ENCODE measurements at regions not wholly inside any gene's neighbourhood (a gene's known extent, or its start where the extent isn't known, plus 50 kb on each side); places are given as distances from the start of the nearest gene placed in this dataset.

DNA sequence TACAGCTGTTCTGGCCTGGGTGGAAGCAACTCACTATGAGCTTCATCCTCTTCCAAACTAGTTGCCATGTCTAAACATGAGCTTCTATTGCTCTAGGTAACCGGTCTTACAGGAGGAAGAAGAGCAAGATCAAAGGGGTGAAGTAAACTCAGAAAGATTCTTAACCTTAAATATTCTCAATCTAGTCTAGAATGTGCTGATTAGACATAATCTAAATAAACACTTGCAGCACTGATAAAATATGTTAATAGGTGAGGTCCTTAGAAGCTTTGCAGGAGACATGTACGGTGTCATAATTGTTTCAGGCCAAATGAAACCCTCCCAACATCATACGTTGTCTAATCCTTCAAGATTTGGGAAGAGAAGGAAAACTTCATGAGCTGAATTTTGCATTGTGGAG is 431.6 kb upstream of the FSHR start:
- DNase-seq (ENCODE audit: low read depth, low spot score) = no peak
- H3K4me3 ChIP-seq (ENCODE audit: low read depth in 2 of 2, low read length in 2 of 2) = no peak overlapping the region
- H3K36me3 ChIP-seq (ENCODE audit: control insufficient read depth, insufficient read depth, low read length) = no peaks in the 10 kb centered on the region
- no peaks in the 10 kb centered on the region for H3K4me1 ChIP-seq (ENCODE audit: control insufficient read depth, insufficient read depth, low read length)
- BruUV-seq (replicated peaks) = no TSS peak
- no peak overlapping the region for H3K27ac ChIP-seq (ENCODE audit: low read length)
- TF ChIP-seq, protein P1, sequence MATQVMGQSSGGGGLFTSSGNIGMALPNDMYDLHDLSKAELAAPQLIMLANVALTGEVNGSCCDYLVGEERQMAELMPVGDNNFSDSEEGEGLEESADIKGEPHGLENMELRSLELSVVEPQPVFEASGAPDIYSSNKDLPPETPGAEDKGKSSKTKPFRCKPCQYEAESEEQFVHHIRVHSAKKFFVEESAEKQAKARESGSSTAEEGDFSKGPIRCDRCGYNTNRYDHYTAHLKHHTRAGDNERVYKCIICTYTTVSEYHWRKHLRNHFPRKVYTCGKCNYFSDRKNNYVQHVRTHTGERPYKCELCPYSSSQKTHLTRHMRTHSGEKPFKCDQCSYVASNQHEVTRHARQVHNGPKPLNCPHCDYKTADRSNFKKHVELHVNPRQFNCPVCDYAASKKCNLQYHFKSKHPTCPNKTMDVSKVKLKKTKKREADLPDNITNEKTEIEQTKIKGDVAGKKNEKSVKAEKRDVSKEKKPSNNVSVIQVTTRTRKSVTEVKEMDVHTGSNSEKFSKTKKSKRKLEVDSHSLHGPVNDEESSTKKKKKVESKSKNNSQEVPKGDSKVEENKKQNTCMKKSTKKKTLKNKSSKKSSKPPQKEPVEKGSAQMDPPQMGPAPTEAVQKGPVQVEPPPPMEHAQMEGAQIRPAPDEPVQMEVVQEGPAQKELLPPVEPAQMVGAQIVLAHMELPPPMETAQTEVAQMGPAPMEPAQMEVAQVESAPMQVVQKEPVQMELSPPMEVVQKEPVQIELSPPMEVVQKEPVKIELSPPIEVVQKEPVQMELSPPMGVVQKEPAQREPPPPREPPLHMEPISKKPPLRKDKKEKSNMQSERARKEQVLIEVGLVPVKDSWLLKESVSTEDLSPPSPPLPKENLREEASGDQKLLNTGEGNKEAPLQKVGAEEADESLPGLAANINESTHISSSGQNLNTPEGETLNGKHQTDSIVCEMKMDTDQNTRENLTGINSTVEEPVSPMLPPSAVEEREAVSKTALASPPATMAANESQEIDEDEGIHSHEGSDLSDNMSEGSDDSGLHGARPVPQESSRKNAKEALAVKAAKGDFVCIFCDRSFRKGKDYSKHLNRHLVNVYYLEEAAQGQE (IDR thresholded peaks at IDR 0.05; ENCODE audit: insufficient read depth in 1 of 2, low read depth in 2 of 2, low read length in 1 of 2) = no peak
- TF ChIP-seq POLR2AphosphoS5 (IDR thresholded peaks at IDR 0.05; ENCODE audit: low read depth, low read length) = no peak
- no peak for TF ChIP-seq SIN3A (IDR thresholded peaks at IDR 0.05; ENCODE audit: borderline replicate concordance, insufficient read depth, low read depth, low read length)
- TF ChIP-seq TCF7L2 (IDR thresholded peaks at IDR 0.05; ENCODE audit: low read depth, low read length) = no peak
- TF ChIP-seq, protein P2, sequence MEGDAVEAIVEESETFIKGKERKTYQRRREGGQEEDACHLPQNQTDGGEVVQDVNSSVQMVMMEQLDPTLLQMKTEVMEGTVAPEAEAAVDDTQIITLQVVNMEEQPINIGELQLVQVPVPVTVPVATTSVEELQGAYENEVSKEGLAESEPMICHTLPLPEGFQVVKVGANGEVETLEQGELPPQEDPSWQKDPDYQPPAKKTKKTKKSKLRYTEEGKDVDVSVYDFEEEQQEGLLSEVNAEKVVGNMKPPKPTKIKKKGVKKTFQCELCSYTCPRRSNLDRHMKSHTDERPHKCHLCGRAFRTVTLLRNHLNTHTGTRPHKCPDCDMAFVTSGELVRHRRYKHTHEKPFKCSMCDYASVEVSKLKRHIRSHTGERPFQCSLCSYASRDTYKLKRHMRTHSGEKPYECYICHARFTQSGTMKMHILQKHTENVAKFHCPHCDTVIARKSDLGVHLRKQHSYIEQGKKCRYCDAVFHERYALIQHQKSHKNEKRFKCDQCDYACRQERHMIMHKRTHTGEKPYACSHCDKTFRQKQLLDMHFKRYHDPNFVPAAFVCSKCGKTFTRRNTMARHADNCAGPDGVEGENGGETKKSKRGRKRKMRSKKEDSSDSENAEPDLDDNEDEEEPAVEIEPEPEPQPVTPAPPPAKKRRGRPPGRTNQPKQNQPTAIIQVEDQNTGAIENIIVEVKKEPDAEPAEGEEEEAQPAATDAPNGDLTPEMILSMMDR (IDR thresholded peaks at IDR 0.05) = no peak
- in situ Hi-C loops (cut with HindIII; ENCODE audit: low pct_unique_long_range_greater_than_20kb, low sequenced_read_pairs) (no loop called here), intact Hi-C loops (cut with micrococcal nuclease; ENCODE audit: unreplicated experiment) (no loop called here)
- H3K27me3 ChIP-seq (ENCODE audit: control insufficient read depth, insufficient read depth, low read length) = no peaks in the 10 kb centered on the region
- POLR2A ChIA-PET = no interaction called here
- ATAC-seq = no peak
- CTCF ChIA-PET = no interaction called here
- no peaks in the 10 kb centered on the region for H3K9me3 ChIP-seq (ENCODE audit: control insufficient read depth, insufficient read depth, low read depth, low read length)

DNA sequence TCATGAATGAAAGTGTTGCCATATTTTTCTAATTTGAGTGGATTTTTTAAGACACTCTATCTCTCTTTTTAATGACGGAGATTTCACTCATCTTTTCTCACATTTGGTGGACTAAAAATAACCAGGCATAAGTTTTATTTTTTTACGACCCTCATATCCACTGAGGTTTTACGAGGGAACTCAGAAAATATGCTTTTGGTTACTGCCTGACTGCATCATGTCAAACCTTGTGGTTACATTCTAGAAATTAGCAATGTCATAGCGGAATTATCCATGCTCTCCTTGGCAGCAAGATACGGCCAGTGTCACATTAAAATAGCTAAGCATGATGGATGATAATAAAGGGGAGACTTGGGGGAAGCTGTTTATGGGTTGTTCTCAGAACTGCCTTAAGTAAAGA is 428.6 kb upstream of the FSHR start:
- no peak for ATAC-seq
- no peaks in the 10 kb centered on the region for H3K27me3 ChIP-seq (ENCODE audit: control insufficient read depth, insufficient read depth, low read length)
- TF ChIP-seq POLR2AphosphoS5 (IDR thresholded peaks at IDR 0.05; ENCODE audit: low read depth, low read length) (no peak), TCF7L2 (IDR thresholded peaks at IDR 0.05; ENCODE audit: low read depth, low read length) (no peak), SIN3A (IDR thresholded peaks at IDR 0.05; ENCODE audit: borderline replicate concordance, insufficient read depth, low read depth, low read length) (no peak)
- TF ChIP-seq, protein P1 (IDR thresholded peaks at IDR 0.05; ENCODE audit: insufficient read depth in 1 of 2, low read depth in 2 of 2, low read length in 1 of 2) = no peak
- TF ChIP-seq, protein P2 (IDR thresholded peaks at IDR 0.05) = no peak
- H3K4me1 ChIP-seq (ENCODE audit: control insufficient read depth, insufficient read depth, low read length) = no peaks in the 10 kb centered on the region
- H3K4me3 ChIP-seq (ENCODE audit: low read depth in 2 of 2, low read length in 2 of 2) = no peak overlapping the region
- DNase-seq (ENCODE audit: low read depth, low spot score) = no peak
- in situ Hi-C loops (cut with HindIII; ENCODE audit: low pct_unique_long_range_greater_than_20kb, low sequenced_read_pairs) (no loop called here), intact Hi-C loops (cut with micrococcal nuclease; ENCODE audit: unreplicated experiment) (no loop called here)
- no peak overlapping the region for H3K27ac ChIP-seq (ENCODE audit: low read length)
- no peaks in the 10 kb centered on the region for H3K36me3 ChIP-seq (ENCODE audit: control insufficient read depth, insufficient read depth, low read length)
- ChIA-PET CTCF (no interaction called here), POLR2A (no interaction called here)
- BruUV-seq (replicated peaks) = no TSS peak
- no peaks in the 10 kb centered on the region for H3K9me3 ChIP-seq (ENCODE audit: control insufficient read depth, insufficient read depth, low read depth, low read length)

Measured in Panc1 (cell line).